GM23338 (cell line): ENCODE measurements at regions not wholly inside any gene's neighbourhood (a gene's known extent, or its start where the extent isn't known, plus 50 kb on each side); places are given as distances from the start of the nearest gene placed in this dataset.

Source experiments
- ATAC-seq: fragments of 200-7000 bp; cut with Tn5 transposase; 3 replicates; pipeline ENCODE4 v1.9.1; 2020
- DNase-seq: peaks from one replicate; pipeline ENCODE4 v3.0.0-alpha.2; 2015; ENCODE audit warnings: low spot score
- H2AFZ ChIP-seq: fragments of 200-600 bp; sonication (generic); 2 replicates; pipeline ENCODE4 v1.8.0; 2016; ENCODE audit warnings: antibody characterized with exemption, mild to moderate bottlenecking, moderate library complexity
- H3F3A ChIP-seq: fragments of 200-600 bp; sonication (generic); replicated peaks from 2 replicates; pipeline ENCODE4 v1.8.0; 2017; ENCODE audit warnings: antibody characterized with exemption, mixed run types, low read depth
- H3K27ac ChIP-seq: fragments of 200-600 bp; sonication (generic); 2 replicates; pipeline ENCODE4 v1.6.1; 2016; ENCODE audit warnings: low read depth
- H3K27me3 ChIP-seq: fragments of 200-600 bp; sonication (generic); 2 replicates; pipeline ENCODE4 v1.8.0; 2016; ENCODE audit warnings: mild to moderate bottlenecking, mixed run types, moderate library complexity; ENCODE audit not compliant: insufficient read depth
- H3K36me3 ChIP-seq: fragments of 200-600 bp; sonication (generic); 2 replicates; pipeline ENCODE4 v1.8.0; 2016; ENCODE audit warnings: mild to moderate bottlenecking; ENCODE audit not compliant: insufficient read depth
- H3K4me1 ChIP-seq: fragments of 200-600 bp; sonication (generic); 2 replicates; pipeline ENCODE4 v1.8.0; 2016; ENCODE audit warnings: mild to moderate bottlenecking, moderate library complexity; ENCODE audit not compliant: insufficient read depth
- H3K4me2 ChIP-seq: fragments of 200-600 bp; sonication (generic); 2 replicates; pipeline ENCODE4 v1.7.1; 2017; ENCODE audit warnings: mixed run types
- H3K4me3 ChIP-seq: fragments of 200-600 bp; sonication (generic); 2 replicates; pipeline ENCODE4 v1.6.1; 2016; ENCODE audit warnings: mixed run types
- H3K79me2 ChIP-seq: fragments of 200-600 bp; sonication (generic); replicated peaks from 2 replicates; pipeline ENCODE4 v1.8.0; 2017; ENCODE audit warnings: mild to moderate bottlenecking; ENCODE audit not compliant: insufficient read depth
- H3K9me2 ChIP-seq: fragments of 200-600 bp; sonication (generic); 2 replicates; pipeline ENCODE4 v1.8.0; 2017; ENCODE audit not compliant: insufficient read depth
- H4K20me1 ChIP-seq: fragments of 200-600 bp; sonication (generic); replicated peaks from 2 replicates; pipeline ENCODE4 v1.8.0; 2017; ENCODE audit warnings: mild to moderate bottlenecking; ENCODE audit not compliant: insufficient read depth
- H3K27ac Mint-ChIP-seq: 2 replicates; pipeline ENCODE4 v1.8.0; 2020; ENCODE audit warnings: inconsistent platforms, mild to moderate bottlenecking, moderate library complexity, mixed read lengths
- H3K27me3 Mint-ChIP-seq: 3 replicates; pipeline ENCODE4 v1.8.0; 2022; ENCODE audit warnings: low read depth, mild to moderate bottlenecking, moderate library complexity, mixed read lengths, inconsistent platforms; ENCODE audit not compliant: insufficient read depth, poor library complexity
- H3K36me3 Mint-ChIP-seq: 3 replicates; pipeline ENCODE4 v1.8.0; 2021; ENCODE audit warnings: low read depth, mild to moderate bottlenecking, inconsistent platforms, moderate library complexity, mixed read lengths
- H3K4me1 Mint-ChIP-seq: 3 replicates; pipeline ENCODE4 v1.8.0; 2020; ENCODE audit warnings: mild to moderate bottlenecking, inconsistent platforms, mixed read lengths
- H3K4me3 Mint-ChIP-seq: 3 replicates; pipeline ENCODE4 v1.8.0; 2021; ENCODE audit warnings: moderate library complexity, mild to moderate bottlenecking, inconsistent platforms, mixed read lengths
- H3K9me3 Mint-ChIP-seq: 3 replicates; pipeline ENCODE4 v1.8.0; 2020; ENCODE audit warnings: moderate library complexity, mild to moderate bottlenecking, inconsistent platforms, mixed read lengths
- CREB1 ChIP-seq: fragments of 250-450 bp; sonication (Bioruptor Pico); IDR thresholded peaks from 2 replicates; pipeline ENCODE4 v1.5.0; 2020; ENCODE audit warnings: low read depth, mild to moderate bottlenecking, moderate library complexity
- CTCF ChIP-seq, 2 experiments: fragments of 200-600 bp in 1 of 2; sonication (generic) in 1 of 2; conservative IDR thresholded peaks; 2 replicates each; pipeline versions ENCODE4 v1.5.1 to v1.6.1; 2016 to 2017; ENCODE audit warnings: antibody characterized with exemption in 2 of 2, low read depth in 2 of 2, mild to moderate bottlenecking in 2 of 2, moderate library complexity in 1 of 2
- ETS1 ChIP-seq: IDR thresholded peaks from 2 replicates; pipeline ENCODE4 v1.6.1; 2016; ENCODE audit warnings: antibody characterized with exemption
- EZH2 ChIP-seq: fragments of 200-600 bp; sonication (generic); IDR thresholded peaks from one replicate; pipeline ENCODE4 v1.8.0; 2017; ENCODE audit warnings: antibody characterized with exemption, mild to moderate bottlenecking, low read depth; ENCODE audit not compliant: unreplicated experiment
- EZH2phosphoT487 ChIP-seq: fragments of 200-600 bp; sonication (generic); IDR thresholded peaks from one replicate; pipeline ENCODE4 v1.8.1; 2018; ENCODE audit warnings: antibody characterized with exemption; ENCODE audit not compliant: unreplicated experiment
- JUNB ChIP-seq: IDR thresholded peaks from one replicate; pipeline ENCODE4 v1.6.1; 2016; ENCODE audit warnings: antibody characterized with exemption; ENCODE audit not compliant: unreplicated experiment
- NANOG ChIP-seq: IDR thresholded peaks from 2 replicates; pipeline ENCODE4 v1.6.1; 2016; ENCODE audit warnings: antibody characterized with exemption, borderline replicate concordance
- POLR2AphosphoS5 ChIP-seq: IDR thresholded peaks from 2 replicates; pipeline ENCODE4 v1.6.1; 2016; ENCODE audit warnings: antibody characterized with exemption, low read depth
- REST ChIP-seq: IDR thresholded peaks from one replicate; pipeline ENCODE4 v1.6.1; 2018; ENCODE audit warnings: antibody characterized with exemption; ENCODE audit not compliant: unreplicated experiment
- STAT1 ChIP-seq: IDR thresholded peaks from one replicate; pipeline ENCODE4 v1.6.1; 2016; ENCODE audit warnings: antibody characterized with exemption; ENCODE audit not compliant: unreplicated experiment
- ZNF114 ChIP-seq: fragments of 250-450 bp; sonication (Bioruptor Pico); IDR thresholded peaks from 2 replicates; pipeline ENCODE4 v1.5.0; 2020; ENCODE audit warnings: mild to moderate bottlenecking, moderate library complexity
- ZNF331 ChIP-seq: fragments of 250-450 bp; sonication (Bioruptor Pico); IDR thresholded peaks from 2 replicates; pipeline ENCODE4 v1.5.0; 2020; ENCODE audit warnings: low read depth, mild to moderate bottlenecking, moderate library complexity
- ZNF462 ChIP-seq: fragments of 250-450 bp; sonication (Bioruptor Pico); IDR thresholded peaks from 2 replicates; pipeline ENCODE4 v1.5.0; 2020; ENCODE audit warnings: mild to moderate bottlenecking, moderate library complexity

GRCh38 chr21:35850542-35851103 is 209.7 kb downstream of the SETD4 start:
- DNase-seq, result no peak
- H3K27me3 ChIP-seq, result no peaks in the 10 kb centered on the region
- peaks cover 3% of the 10 kb centered on the region; the same call in 1 of the 2 replicates for H3K9me2 ChIP-seq

More at GRCh38 chr21:35850542-35851103, 209.7 kb downstream of the SETD4 start:
- TF ChIP-seq REST (no peak), ZNF331 (CRISPR knock-in tag) (no peak), JUNB (no peak), ZNF114 (no peak), ZNF462 (CRISPR knock-in tag) (no peak), POLR2AphosphoS5 (no peak), STAT1 (no peak), EZH2phosphoT487 (no peak), CREB1 (CRISPR knock-in tag) (no peak), ETS1 (no peak), EZH2 (no peak), NANOG (no peak), CTCF (conservative IDR thresholded peaks at IDR 0.05; ENCODE audit: low read depth in 2 of 2) (no peak)
- Histone ChIP-seq H2AFZ (peak overlapping the region; percentile 43; the same call in 1 of the 2 replicates), H3K27ac (no peak overlapping the region), H3F3A (no peaks in the 10 kb centered on the region), H3K4me2 (no peak overlapping the region), H3K79me2 (no peaks in the 10 kb centered on the region), H4K20me1 (no peaks in the 10 kb centered on the region), H3K36me3 (no peaks in the 10 kb centered on the region), H3K4me1 (no peaks in the 10 kb centered on the region), H3K4me3 (no peak overlapping the region)
- Mint-ChIP-seq H3K27me3 (peaks cover 1% of the 10 kb centered on the region), H3K9me3 (no peaks in the 10 kb centered on the region; the same call in 1 of the 3 replicates), H3K36me3 (no peaks in the 10 kb centered on the region), H3K4me3 (no peak overlapping the region), H3K4me1 (no peaks in the 10 kb centered on the region; the same call in 2 of the 3 replicates), H3K27ac (no peak overlapping the region)
- no peak for ATAC-seq
